ENCODE measurements at regions not wholly inside any gene's neighbourhood (a gene's known extent, or its start where the extent isn't known, plus 50 kb on each side); places are given as distances from the start of the nearest gene placed in this dataset.

DNA sequence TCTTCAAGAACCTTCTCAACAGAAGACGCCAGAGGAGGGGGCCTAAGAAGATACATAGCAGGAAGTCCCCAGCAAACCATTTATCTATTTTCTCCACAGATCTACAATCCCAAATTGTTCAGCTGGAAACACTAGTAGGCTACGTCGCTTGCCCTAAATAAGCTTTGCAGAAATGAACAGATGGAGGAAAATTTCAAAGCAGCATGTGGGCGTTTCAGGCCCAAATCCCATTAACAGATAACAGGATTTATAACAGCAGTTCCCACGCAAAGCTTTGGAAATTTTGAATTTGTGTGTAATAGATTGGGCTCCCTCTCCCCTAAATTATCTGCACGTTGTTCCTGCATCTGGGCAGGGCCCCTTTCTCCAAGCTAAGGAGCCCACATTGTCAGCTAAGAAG, 60.6 kb upstream of the FRMD4A start:
- no peak for DNase-seq (ENCODE audit: low spot score)

DNA sequence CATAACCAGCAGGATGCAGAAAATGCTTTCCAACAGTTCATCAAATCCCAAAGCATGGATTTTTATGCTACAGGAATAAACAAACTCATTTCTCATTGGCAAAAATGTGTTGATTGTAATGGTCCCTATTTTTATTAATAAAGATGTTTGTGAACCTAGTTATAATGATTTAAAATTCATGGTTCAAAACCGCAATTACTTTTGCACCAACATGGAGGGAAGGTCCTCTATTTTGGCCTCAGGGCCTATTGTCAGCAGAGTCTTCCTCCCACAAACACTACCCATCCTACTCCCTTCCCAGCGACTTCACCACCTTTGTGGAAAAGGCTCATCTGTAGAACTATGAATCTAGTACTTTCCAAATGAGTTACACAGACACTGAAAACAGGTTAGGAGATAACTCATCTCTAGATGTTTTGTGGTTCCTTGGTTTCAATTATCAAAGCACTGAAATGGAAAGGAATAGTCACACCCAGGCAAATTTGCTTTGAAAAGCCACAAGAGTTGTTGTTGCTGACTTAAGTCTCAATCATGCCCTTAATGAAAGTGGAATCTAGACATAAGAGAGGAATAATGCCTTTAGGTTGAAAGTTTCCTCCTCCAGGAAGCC, 59.4 kb upstream of the FRMD4A start:
- no peak for DNase-seq (ENCODE audit: low spot score)

DNA sequence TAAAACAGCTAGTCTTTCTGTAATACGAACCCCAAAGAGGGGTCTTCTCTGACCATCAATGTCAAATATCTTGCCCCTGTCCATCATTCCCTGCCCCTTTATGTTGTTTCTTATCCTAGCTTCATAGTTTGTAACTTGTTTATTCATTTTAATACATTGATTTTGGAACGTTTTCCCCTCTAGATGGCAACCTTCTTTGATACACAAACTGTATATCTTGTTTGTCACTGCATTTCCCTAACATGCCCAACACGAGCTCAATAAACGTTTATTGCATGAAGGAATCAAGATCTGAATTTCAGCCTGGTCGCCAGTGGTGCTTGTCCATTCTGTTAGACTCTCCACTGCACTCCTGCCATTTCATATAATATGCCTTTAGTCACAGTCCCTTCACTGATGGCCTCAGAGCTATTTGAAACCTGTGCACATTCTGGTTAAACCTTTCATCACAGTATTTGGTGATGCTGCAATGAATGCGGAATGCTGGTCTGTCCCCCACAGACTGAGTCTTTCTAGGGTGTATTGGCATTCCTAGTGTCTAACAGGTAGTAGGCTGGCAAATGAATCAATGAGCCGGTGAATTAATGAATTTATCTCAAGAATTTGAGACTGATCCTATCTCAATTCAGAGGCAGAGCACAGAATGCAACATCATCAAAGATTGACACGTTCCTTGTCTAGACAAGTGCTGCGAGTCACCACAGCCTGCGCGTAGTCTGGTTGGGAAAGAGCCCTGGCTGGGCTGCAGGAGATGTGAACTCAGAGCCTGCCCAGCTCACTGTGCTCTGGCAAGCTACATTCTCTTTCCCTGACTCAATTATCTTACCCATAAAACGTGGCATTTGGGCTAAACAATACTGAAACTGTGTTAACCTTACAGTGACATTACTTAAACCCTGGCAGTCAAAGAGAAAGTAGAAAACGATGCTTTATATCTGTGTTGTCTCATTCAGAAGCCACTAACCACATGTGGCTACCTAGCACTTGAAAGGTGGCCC, 55.2 kb upstream of the FRMD4A start:
- no peak for DNase-seq (ENCODE audit: low spot score)

DNA sequence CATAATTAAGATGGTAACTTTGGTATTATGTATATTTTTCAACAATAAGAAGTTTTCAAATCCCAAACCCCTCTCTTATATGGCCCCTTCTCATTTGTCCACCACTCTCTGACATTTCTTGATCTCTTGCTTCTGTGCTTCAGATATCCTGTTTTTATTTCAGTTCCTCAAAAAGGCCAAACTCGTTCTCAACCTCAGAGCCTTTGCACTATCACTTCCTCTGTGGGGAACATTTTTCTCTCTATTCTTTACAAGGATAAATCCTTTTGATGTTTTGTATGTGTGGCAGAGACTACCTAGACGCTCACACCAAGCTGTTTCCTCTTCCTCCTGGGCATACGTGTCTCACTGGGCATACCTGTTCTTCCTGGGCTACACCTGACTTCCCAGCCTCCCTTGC, 54.2 kb upstream of the FRMD4A start:
- no peak for DNase-seq (ENCODE audit: low spot score)

DNA sequence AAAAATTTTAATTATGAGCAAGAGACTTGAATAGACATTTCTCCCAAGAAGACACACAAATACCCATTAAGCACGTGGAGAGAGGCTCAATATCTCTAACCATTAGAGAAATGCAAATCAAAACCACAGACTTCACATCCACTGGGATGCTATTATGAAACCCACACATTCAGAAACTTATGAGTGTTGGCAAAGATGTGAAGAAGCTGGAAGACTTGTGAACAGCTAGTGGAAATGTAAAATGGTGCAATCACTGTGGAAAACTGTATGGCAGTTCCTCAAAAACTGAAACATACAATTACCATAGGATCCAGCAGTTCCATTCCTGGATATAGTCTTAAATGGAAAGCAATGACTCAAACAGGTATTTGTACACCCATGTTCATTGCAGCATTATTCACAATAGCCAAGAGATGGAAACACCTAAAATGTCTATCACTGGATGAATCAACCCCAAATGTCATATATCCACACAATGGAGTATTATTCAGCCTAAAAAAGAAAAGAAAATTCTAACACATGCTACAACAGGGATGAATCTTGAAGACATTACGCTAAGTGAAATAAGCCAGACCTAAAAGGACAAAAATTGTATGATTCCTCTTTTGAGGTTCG, 53.5 kb upstream of the FRMD4A start:
- DNase-seq (ENCODE audit: low spot score): no peak

DNA sequence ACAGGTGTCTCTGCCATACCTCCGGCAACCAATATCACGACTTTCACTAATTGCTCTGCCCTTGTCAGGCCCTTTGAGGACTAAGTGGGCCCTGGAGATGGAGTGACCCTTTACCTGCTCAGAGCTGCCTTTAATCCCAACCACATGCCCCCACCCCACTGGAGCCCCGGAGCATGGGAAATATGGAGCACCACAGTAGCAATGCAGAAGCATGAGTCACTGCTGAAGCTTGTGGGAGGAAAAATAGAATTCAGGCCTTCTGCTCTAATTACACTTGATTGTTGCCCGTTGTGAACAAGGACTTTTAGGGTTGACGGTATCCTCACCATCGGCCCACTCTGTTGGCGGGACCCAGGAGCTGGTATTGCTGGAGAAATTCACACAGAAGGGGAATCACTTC, 52.5 kb upstream of the FRMD4A start:
- DNase-seq (ENCODE audit: low spot score): no peak

DNA sequence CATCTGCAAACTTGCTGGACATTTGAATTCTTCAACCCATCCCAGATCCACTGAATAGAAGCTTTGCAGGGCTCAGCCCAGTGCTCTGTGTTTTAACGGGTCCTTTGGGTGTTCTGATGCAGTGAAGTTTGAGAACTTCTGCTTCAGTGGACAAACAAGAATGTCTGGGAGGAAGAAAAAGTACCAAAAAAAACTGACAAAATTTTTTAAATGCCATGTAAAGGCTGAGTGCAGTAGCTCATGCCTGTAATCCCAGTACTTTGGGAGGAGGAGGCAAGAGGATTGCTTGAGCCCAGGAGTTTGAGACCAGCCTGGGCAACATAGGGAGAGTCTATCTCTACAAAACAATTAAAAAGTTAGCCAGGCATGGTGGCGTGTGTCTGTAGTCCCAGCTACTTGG, 51.8 kb upstream of the FRMD4A start:
- DNase-seq (ENCODE audit: low spot score): no peak

DNA sequence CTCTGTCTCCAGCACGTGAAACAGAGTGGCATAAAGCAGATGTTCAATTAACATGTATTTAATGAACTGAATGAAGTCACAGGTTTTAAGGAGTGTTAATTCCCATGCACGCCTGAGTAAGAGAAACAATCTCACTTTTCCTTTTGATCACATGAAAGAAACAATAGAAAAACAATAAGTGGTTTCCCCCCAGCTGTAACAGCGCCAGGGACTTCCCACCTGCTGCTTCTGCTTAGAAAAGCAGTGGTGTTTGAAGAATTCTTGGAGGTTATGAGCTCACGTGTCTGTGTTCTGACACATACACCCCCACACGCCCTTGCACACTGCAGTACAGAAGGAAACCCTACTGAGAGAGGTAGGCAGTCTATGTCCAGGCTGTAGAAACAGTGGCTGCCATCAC, 51.3 kb upstream of the FRMD4A start:
- no peak for DNase-seq (ENCODE audit: low spot score)

DNA sequence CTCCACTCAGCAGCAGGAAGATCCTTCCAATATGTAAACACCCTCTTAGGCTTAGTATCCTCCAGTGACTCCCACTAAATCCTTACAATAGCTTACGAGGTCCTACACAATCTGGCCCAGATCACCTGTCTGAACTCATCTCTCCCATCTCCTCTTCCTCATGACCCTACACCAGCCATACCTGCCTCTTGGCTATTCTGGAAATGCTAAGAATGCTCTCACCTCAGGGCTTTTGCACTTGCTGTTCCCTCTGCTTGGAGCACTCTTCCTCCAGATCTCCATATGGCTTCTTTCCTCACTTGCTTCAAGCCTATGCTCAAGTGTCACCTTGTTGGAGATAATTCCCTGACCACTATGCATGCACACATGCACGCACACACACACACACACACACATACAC, 50.8 kb upstream of the FRMD4A start:
- DNase-seq (ENCODE audit: low spot score): no peak

DNA sequence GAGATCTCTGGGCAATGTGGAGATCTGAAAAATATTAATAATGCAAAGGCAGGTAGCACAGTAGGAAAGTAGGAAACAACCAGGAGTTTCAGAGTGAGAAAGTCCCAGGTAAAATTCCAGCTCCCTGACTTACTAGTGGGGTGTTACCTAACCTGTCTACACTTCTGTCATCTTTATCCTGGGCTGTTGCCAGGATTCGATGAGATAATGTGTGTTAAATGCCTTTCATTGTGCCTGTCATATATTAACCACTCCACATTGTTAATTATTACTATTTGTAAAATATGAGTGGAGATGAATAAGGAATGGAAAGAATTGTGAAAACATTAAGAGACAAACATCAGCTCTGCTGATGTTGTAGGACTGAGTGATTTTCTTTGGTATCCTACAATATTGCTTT, 50.0 kb upstream of the FRMD4A start:
- DNase-seq (ENCODE audit: low spot score): no peak
